Caco-2 (cell line): ENCODE measurements at regions not wholly inside any gene's neighbourhood (a gene's known extent, or its start where the extent isn't known, plus 50 kb on each side); places are given as distances from the start of the nearest gene placed in this dataset.

Source experiments
- BruUV-seq: library from RNA; stranded (reverse); fragments of 400-500 nt; replicated peaks from 2 replicates; lab custom pipeline; 2021; lab: Mats Ljungman, UMichigan
- CTCF ChIA-PET: fragments of 300-600 bp; sonication (Branson Sonifier 250); formaldehyde crosslinking; loops from one replicate; lab custom pipeline; 2022; ENCODE audit warnings: antibody characterized with exemption; lab: Charles Lee
- POLR2A ChIA-PET: fragments of 300-600 bp; sonication (Branson Sonifier 250); formaldehyde crosslinking; loops from one replicate; lab custom pipeline; 2022; ENCODE audit warnings: antibody characterized with exemption; lab: Charles Lee
- DNase-seq, 2 experiments: peaks; one replicate each; pipeline versions ENCODE4 v3.0.0 to v3.0.0-alpha.2; 2020 to 2022
- H3K27me3 ChIP-seq: replicated peaks from 2 replicates; pipeline ENCODE4 v1.6.0; 2011; ENCODE audit warnings: low read length; ENCODE audit not compliant: control insufficient read depth, insufficient read depth
- H3K36me3 ChIP-seq: 2 replicates; pipeline ENCODE4 v1.5.1; 2011; ENCODE audit warnings: low read length; ENCODE audit not compliant: control insufficient read depth, insufficient read depth
- H3K4me1 ChIP-seq: fragments of 250-450 bp; sonication (Bioruptor Pico); 2 replicates; pipeline ENCODE4 v1.5.1; 2020; ENCODE audit warnings: mild to moderate bottlenecking
- H3K4me3 ChIP-seq: 2 replicates; pipeline ENCODE4 v1.5.1; 2011; ENCODE audit warnings: low read depth, mild to moderate bottlenecking, control low read depth, low read length
- H3K9me3 ChIP-seq: fragments of 250-450 bp; sonication (Bioruptor Pico); 2 replicates; pipeline ENCODE4 v1.5.1; 2020; ENCODE audit warnings: mild to moderate bottlenecking, moderate library complexity
- H3K27ac Mint-ChIP-seq: one replicate; pipeline ENCODE4 v1.8.0; 2022; ENCODE audit warnings: mixed read lengths; ENCODE audit not compliant: unreplicated experiment
- H3K27me3 Mint-ChIP-seq: one replicate; pipeline ENCODE4 v1.8.0; 2022; ENCODE audit warnings: mixed read lengths; ENCODE audit not compliant: insufficient read depth, unreplicated experiment
- H3K36me3 Mint-ChIP-seq: one replicate; pipeline ENCODE4 v1.8.0; 2022; ENCODE audit warnings: mild to moderate bottlenecking, mixed read lengths; ENCODE audit not compliant: insufficient read depth, unreplicated experiment
- H3K4me1 Mint-ChIP-seq: one replicate; pipeline ENCODE4 v1.8.0; 2022; ENCODE audit warnings: low read depth, mixed read lengths; ENCODE audit not compliant: unreplicated experiment
- H3K4me3 Mint-ChIP-seq: one replicate; pipeline ENCODE4 v1.8.0; 2022; ENCODE audit warnings: mild to moderate bottlenecking, moderate library complexity, mixed read lengths; ENCODE audit not compliant: unreplicated experiment
- H3K9me3 Mint-ChIP-seq: one replicate; pipeline ENCODE4 v1.8.0; 2022; ENCODE audit warnings: mixed read lengths; ENCODE audit not compliant: unreplicated experiment
- CTCF ChIP-seq, 2 experiments: fragments of 200-600 bp in 1 of 2; IDR thresholded peaks; 1 replicate in 1 of 2; 2 replicates in 1 of 2; pipeline versions ENCODE4 v1.5.1 to v1.8.0; 2011 to 2022; ENCODE audit warnings: antibody characterized with exemption in 1 of 2, control low read depth in 1 of 2, inconsistent platforms in 1 of 2, low read depth in 1 of 2, low read length in 1 of 2, mild to moderate bottlenecking in 1 of 2, moderate library complexity in 1 of 2; ENCODE audit not compliant: insufficient read depth in 1 of 2, severe bottlenecking in 1 of 2, unreplicated experiment in 1 of 2
- intact Hi-C: fragments of 100-400 bp; cut with micrococcal nuclease; formaldehyde crosslinking; loops from one replicate; pipeline ENCODE4 v1.10.0; 2022; ENCODE audit not compliant: unreplicated experiment

GRCh38 chr2:108184419-108184818, 55.3 kb upstream of the SULT1C3 start:
- TF ChIP-seq CTCF (IDR thresholded peaks at IDR 0.05; ENCODE audit: insufficient read depth in 1 of 2, low read depth in 1 of 2, low read length in 1 of 2, severe bottlenecking in 1 of 2, unreplicated experiment in 1 of 2): peak; percentile 39 to 57
- H3K27me3 Mint-ChIP-seq: no peaks in the 10 kb centered on the region
- intact Hi-C loops: no loop called here
- Histone ChIP-seq H3K36me3 (no peaks in the 10 kb centered on the region), H3K4me3 (no peak overlapping the region), H3K4me1 (no peaks in the 10 kb centered on the region), H3K27me3 (no peaks in the 10 kb centered on the region), H3K9me3 (no peaks in the 10 kb centered on the region)
- CTCF ChIA-PET: interaction anchor here (0.6 kb wide), 1 partner anchor 247 kb away, joined by 3 read pairs; no protein-coding TSS in a partner anchor
- H3K9me3 Mint-ChIP-seq: no peaks in the 10 kb centered on the region
- H3K27ac Mint-ChIP-seq: no peak overlapping the region
- peaks cover 1% of the 10 kb centered on the region for H3K4me1 Mint-ChIP-seq
- no TSS peak for BruUV-seq
- H3K36me3 Mint-ChIP-seq: no peaks in the 10 kb centered on the region
- no peak overlapping the region for H3K4me3 Mint-ChIP-seq
- POLR2A ChIA-PET: no interaction called here
- no peak for DNase-seq

DNA sequence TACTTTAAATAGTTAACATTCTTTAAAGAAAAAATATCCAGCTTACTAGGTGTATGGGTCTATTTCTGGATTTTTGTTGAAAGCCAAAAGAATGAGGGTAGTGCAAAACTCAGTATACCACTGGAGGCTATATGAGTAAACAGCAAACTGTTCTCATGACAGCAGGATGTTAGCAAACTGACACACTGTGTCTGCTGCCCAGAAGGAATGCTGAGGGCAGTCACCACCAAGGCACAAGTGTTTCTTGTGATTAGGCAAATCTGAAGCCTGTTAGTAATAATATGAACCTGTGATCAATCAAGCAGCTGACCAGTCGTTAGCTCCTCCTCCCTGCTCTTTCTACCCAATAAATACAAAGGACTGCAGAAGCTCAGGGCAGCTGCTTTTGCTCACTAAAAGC, 50.5 kb upstream of the SULT1C3 start:
- BruUV-seq: no TSS peak
- no peak for TF ChIP-seq CTCF (IDR thresholded peaks at IDR 0.05; ENCODE audit: insufficient read depth in 1 of 2, low read depth in 1 of 2, low read length in 1 of 2, severe bottlenecking in 1 of 2, unreplicated experiment in 1 of 2)
- H3K4me1 Mint-ChIP-seq: peaks cover 14% of the 10 kb centered on the region
- H3K36me3 ChIP-seq: no peaks in the 10 kb centered on the region
- ChIA-PET CTCF (no interaction called here), POLR2A (no interaction called here)
- H3K4me3 Mint-ChIP-seq: no peak overlapping the region
- DNase-seq: no peak
- no peaks in the 10 kb centered on the region for H3K9me3 ChIP-seq
- H3K27ac Mint-ChIP-seq: no peak overlapping the region
- H3K36me3 Mint-ChIP-seq: no peaks in the 10 kb centered on the region
- H3K4me3 ChIP-seq: no peak overlapping the region
- H3K27me3 Mint-ChIP-seq: no peaks in the 10 kb centered on the region
- no peaks in the 10 kb centered on the region for H3K9me3 Mint-ChIP-seq
- H3K27me3 ChIP-seq: no peaks in the 10 kb centered on the region
- intact Hi-C loops: no loop called here
- peaks cover 8% of the 10 kb centered on the region for H3K4me1 ChIP-seq
